NCI-H2227 treated with DMSO at 0.1 percent for 48 hours (cell line): ENCODE measurements at regions not wholly inside any gene's neighbourhood (a gene's known extent, or its start where the extent isn't known, plus 50 kb on each side); places are given as distances from the start of the nearest gene placed in this dataset.

Source experiments
- DNase-seq: peaks from one replicate; lab custom pipeline; 2025; lab: John Stamatoyannopoulos, UW

GRCh38 chr10:71145352-71145945, 66.9 kb upstream of the UNC5B start:
- no peak for DNase-seq

GRCh38 chr10:71150796-71151195, 61.6 kb upstream of the UNC5B start:
- DNase-seq = no peak

GRCh38 chr10:71152043-71152442, 60.3 kb upstream of the UNC5B start:
- DNase-seq = no peak

GRCh38 chr10:71156436-71156835, 55.9 kb upstream of the UNC5B start:
- DNase-seq = no peak

- no peak for DNase-seq
These were observed 54.9 kb upstream of the UNC5B start for GRCh38 chr10:71157435-71157834.

GRCh38 chr10:71158251-71158650, 54.1 kb upstream of the UNC5B start:
- DNase-seq = no peak

- DNase-seq = no peak
These were observed 53.5 kb upstream of the UNC5B start for GRCh38 chr10:71158902-71159301.

- no peak for DNase-seq
These were observed 52.5 kb upstream of the UNC5B start for GRCh38 chr10:71159892-71160291.

- DNase-seq = no peak
These were observed 50.9 kb upstream of the UNC5B start for GRCh38 chr10:71161425-71161824.
